ENCODE measurements at regions not wholly inside any gene's neighbourhood (a gene's known extent, or its start where the extent isn't known, plus 50 kb on each side); places are given as distances from the start of the nearest gene placed in this dataset.

- no peaks in the 10 kb centered on the region for H3K27me3 ChIP-seq
- H3K4me3 ChIP-seq = no peak overlapping the region
- no peaks in the 10 kb centered on the region for H3K4me1 ChIP-seq
- no peak overlapping the region for H3K27ac ChIP-seq
- H3K9me3 ChIP-seq = no peaks in the 10 kb centered on the region
- DNase-seq = no peak
- no peaks in the 10 kb centered on the region for H3K36me3 ChIP-seq
- TF ChIP-seq POLR2A (IDR thresholded peaks at IDR 0.05) (no peak), CTCF (IDR thresholded peaks at IDR 0.05) (no peak)
These were observed 132.2 kb upstream of the SPEF2 start for GRCh38 chr5:35485487-35485886.

GRCh38 chr5:35484241-35484640 lies 133.4 kb upstream of the SPEF2 start:
- no peak overlapping the region for H3K4me3 ChIP-seq
- no peaks in the 10 kb centered on the region for H3K27me3 ChIP-seq
- no peak overlapping the region for H3K27ac ChIP-seq
- no peak for DNase-seq
- H3K9me3 ChIP-seq = no peaks in the 10 kb centered on the region
- no peaks in the 10 kb centered on the region for H3K4me1 ChIP-seq
- no peaks in the 10 kb centered on the region for H3K36me3 ChIP-seq
- TF ChIP-seq POLR2A (IDR thresholded peaks at IDR 0.05) = no peak
- no peak for TF ChIP-seq CTCF (IDR thresholded peaks at IDR 0.05)

- Histone ChIP-seq H3K27ac (no peak overlapping the region), H3K27me3 (no peaks in the 10 kb centered on the region), H3K4me1 (no peaks in the 10 kb centered on the region), H3K4me3 (no peak overlapping the region), H3K9me3 (no peaks in the 10 kb centered on the region), H3K36me3 (no peaks in the 10 kb centered on the region)
- DNase-seq = no peak
- TF ChIP-seq CTCF (IDR thresholded peaks at IDR 0.05) (no peak), POLR2A (IDR thresholded peaks at IDR 0.05) (no peak)
These were observed 133.9 kb upstream of the SPEF2 start for GRCh38 chr5:35483780-35484179.

- Histone ChIP-seq H3K27ac (no peak overlapping the region), H3K9me3 (no peaks in the 10 kb centered on the region), H3K4me3 (no peak overlapping the region), H3K27me3 (no peaks in the 10 kb centered on the region), H3K4me1 (no peaks in the 10 kb centered on the region), H3K36me3 (no peaks in the 10 kb centered on the region)
- no peak for TF ChIP-seq CTCF (IDR thresholded peaks at IDR 0.05)
- no peak for TF ChIP-seq POLR2A (IDR thresholded peaks at IDR 0.05)
- no peak for DNase-seq
These were observed 134.5 kb upstream of the SPEF2 start for GRCh38 chr5:35483191-35483590.

- Histone ChIP-seq H3K9me3 (no peaks in the 10 kb centered on the region), H3K4me3 (no peak overlapping the region), H3K4me1 (no peaks in the 10 kb centered on the region), H3K36me3 (no peaks in the 10 kb centered on the region), H3K27ac (no peak overlapping the region), H3K27me3 (no peaks in the 10 kb centered on the region)
- TF ChIP-seq POLR2A (IDR thresholded peaks at IDR 0.05) (no peak), CTCF (IDR thresholded peaks at IDR 0.05) (no peak)
- DNase-seq = no peak
These were observed 135.4 kb upstream of the SPEF2 start for GRCh38 chr5:35482167-35482755.

Data from Peyer's patch (tissue), 4 donors.